Left renal pelvis (tissue), 4 donors: ENCODE measurements at regions not wholly inside any gene's neighbourhood (a gene's known extent, or its start where the extent isn't known, plus 50 kb on each side); places are given as distances from the start of the nearest gene placed in this dataset.

ENCODE experiments used
- DNase-seq, 4 donors: peaks; one replicate each; pipeline ENCODE4 v3.0.0-alpha.2; 2013; ENCODE audit warnings: low read depth in 4 of 4, low spot score in 3 of 4

- no peak for DNase-seq
These were observed 300.1 kb upstream of the NXPH2 start for GRCh38 chr2:139080244-139080643.

- DNase-seq = no peak
These were observed 299.1 kb upstream of the NXPH2 start for GRCh38 chr2:139079311-139079710.

GRCh38 chr2:139078376-139078775 is 298.2 kb upstream of the NXPH2 start:
- no peak for DNase-seq

GRCh38 chr2:139077099-139077737 is 297.0 kb upstream of the NXPH2 start:
- no peak for DNase-seq

GRCh38 chr2:139067874-139068273 is 287.7 kb upstream of the NXPH2 start:
- DNase-seq = no peak

GRCh38 chr2:139067072-139067471 is 286.9 kb upstream of the NXPH2 start:
- DNase-seq = no peak

- no peak for DNase-seq
These were observed 284.0 kb upstream of the NXPH2 start for GRCh38 chr2:139064159-139064558.

GRCh38 chr2:139059617-139060016 is 279.4 kb upstream of the NXPH2 start:
- DNase-seq = no peak

- DNase-seq = no peak
These were observed 275.0 kb upstream of the NXPH2 start for GRCh38 chr2:139055202-139055601.

GRCh38 chr2:139048017-139048416 is 267.8 kb upstream of the NXPH2 start:
- DNase-seq = no peak

- no peak for DNase-seq
These were observed 265.3 kb upstream of the NXPH2 start for GRCh38 chr2:139045524-139045923.

- no peak for DNase-seq
These were observed 253.9 kb upstream of the NXPH2 start for GRCh38 chr2:139034064-139034463.

GRCh38 chr2:139033300-139033699 is 253.1 kb upstream of the NXPH2 start:
- no peak for DNase-seq

GRCh38 chr2:139031722-139032121 is 251.5 kb upstream of the NXPH2 start:
- DNase-seq = no peak

GRCh38 chr2:139020287-139020686 is 240.1 kb upstream of the NXPH2 start:
- DNase-seq = no peak

GRCh38 chr2:139018252-139018651 is 238.1 kb upstream of the NXPH2 start:
- DNase-seq = no peak

GRCh38 chr2:139007130-139007529 is 226.9 kb upstream of the NXPH2 start:
- DNase-seq = no peak

- no peak for DNase-seq
These were observed 220.1 kb upstream of the NXPH2 start for GRCh38 chr2:139000131-139000785.

- DNase-seq = no peak
These were observed 217.8 kb upstream of the NXPH2 start for GRCh38 chr2:138997856-138998517.

- no peak for DNase-seq
These were observed 217.2 kb upstream of the NXPH2 start for GRCh38 chr2:138997346-138997745.

GRCh38 chr2:138994502-138994901 is 214.3 kb upstream of the NXPH2 start:
- DNase-seq = no peak

- no peak for DNase-seq
These were observed 205.7 kb upstream of the NXPH2 start for GRCh38 chr2:138985881-138986280.
